ENCODE measurements at regions not wholly inside any gene's neighbourhood (a gene's known extent, or its start where the extent isn't known, plus 50 kb on each side); places are given as distances from the start of the nearest gene placed in this dataset.
"Not testable (repeated sequence)": the region's sequence is repeated elsewhere in the genome, so short reads cannot be mapped to it uniquely, and the experiment has no call there.

GRCh38 chr10:37015498-37015897 lies 109.9 kb upstream of the ANKRD30A start:
- Histone ChIP-seq H3K36me3 (no peaks in the 10 kb centered on the region), H3K4me3 (no peak overlapping the region), H3K27me3 (no peaks in the 10 kb centered on the region), H3K4me1 (no peaks in the 10 kb centered on the region), H3K27ac (no peak overlapping the region), H3K9me3 (peaks cover 0 to 4% (median 0%) of the 10 kb centered on the region in 4 donors)
- DNase-seq, result no peak
- TF ChIP-seq POLR2A (IDR thresholded peaks at IDR 0.05) (no peak), CTCF (IDR thresholded peaks at IDR 0.05) (no peak)

- Histone ChIP-seq H3K4me1 (no peaks in the 10 kb centered on the region), H3K27ac (no peak overlapping the region), H3K4me3 (no peak overlapping the region), H3K9me3 (no peaks in the 10 kb centered on the region), H3K36me3 (no peaks in the 10 kb centered on the region), H3K27me3 (no peaks in the 10 kb centered on the region)
- DNase-seq, result no peak
- TF ChIP-seq POLR2A (IDR thresholded peaks at IDR 0.05) (no peak), CTCF (IDR thresholded peaks at IDR 0.05) (no peak)
Observed at GRCh38 chr10:37010741-37011140, 114.7 kb upstream of the ANKRD30A start.

GRCh38 chr10:37008276-37008675 lies 117.1 kb upstream of the ANKRD30A start:
- H3K27me3 ChIP-seq, DNase-seq: not testable (repeated sequence)

GRCh38 chr10:37003126-37003525 lies 122.3 kb upstream of the ANKRD30A start:
- Histone ChIP-seq H3K36me3 (no peaks in the 10 kb centered on the region), H3K9me3 (no peaks in the 10 kb centered on the region), H3K4me1 (no peaks in the 10 kb centered on the region), H3K4me3 (no peak overlapping the region), H3K27me3 (no peaks in the 10 kb centered on the region), H3K27ac (no peak overlapping the region)
- TF ChIP-seq CTCF (IDR thresholded peaks at IDR 0.05) (no peak), POLR2A (IDR thresholded peaks at IDR 0.05) (no peak)
- no peak for DNase-seq

More at GRCh38 chr10:37008276-37008675, 117.1 kb upstream of the ANKRD30A start:
- H3K9me3 ChIP-seq, H3K4me1 ChIP-seq, H3K4me3 ChIP-seq, H3K36me3 ChIP-seq, H3K27ac ChIP-seq: not testable (repeated sequence)

GRCh38 chr10:36995806-36996205 lies 129.6 kb upstream of the ANKRD30A start:
- H3K27ac ChIP-seq, H3K36me3 ChIP-seq, H3K9me3 ChIP-seq, H3K4me1 ChIP-seq, DNase-seq, H3K27me3 ChIP-seq, H3K4me3 ChIP-seq: not testable (repeated sequence)

- Histone ChIP-seq H3K27me3 (no peaks in the 10 kb centered on the region), H3K4me3 (no peak overlapping the region), H3K27ac (no peak overlapping the region), H3K36me3 (no peaks in the 10 kb centered on the region), H3K4me1 (no peaks in the 10 kb centered on the region), H3K9me3 (no peaks in the 10 kb centered on the region)
- no peak for DNase-seq
- TF ChIP-seq POLR2A (IDR thresholded peaks at IDR 0.05) (no peak), CTCF (IDR thresholded peaks at IDR 0.05) (no peak)
Observed at GRCh38 chr10:36994886-36995285, 130.5 kb upstream of the ANKRD30A start.

- Histone ChIP-seq H3K36me3 (no peaks in the 10 kb centered on the region), H3K9me3 (peaks cover 0 to 5% (median 0%) of the 10 kb centered on the region in 4 donors), H3K27ac (no peak overlapping the region), H3K4me1 (no peaks in the 10 kb centered on the region), H3K27me3 (no peaks in the 10 kb centered on the region), H3K4me3 (no peak overlapping the region)
- no peak for DNase-seq
- TF ChIP-seq CTCF (IDR thresholded peaks at IDR 0.05) (no peak), POLR2A (IDR thresholded peaks at IDR 0.05) (no peak)
Observed at GRCh38 chr10:36989233-36989632, 136.2 kb upstream of the ANKRD30A start.

Data from Peyer's patch (tissue), 4 donors.